ENCODE measurements at regions not wholly inside any gene's neighbourhood (a gene's known extent, or its start where the extent isn't known, plus 50 kb on each side); places are given as distances from the start of the nearest gene placed in this dataset.
"Not testable (repeated sequence)": the region's sequence is repeated elsewhere in the genome, so short reads cannot be mapped to it uniquely, and the experiment has no call there.

DNA sequence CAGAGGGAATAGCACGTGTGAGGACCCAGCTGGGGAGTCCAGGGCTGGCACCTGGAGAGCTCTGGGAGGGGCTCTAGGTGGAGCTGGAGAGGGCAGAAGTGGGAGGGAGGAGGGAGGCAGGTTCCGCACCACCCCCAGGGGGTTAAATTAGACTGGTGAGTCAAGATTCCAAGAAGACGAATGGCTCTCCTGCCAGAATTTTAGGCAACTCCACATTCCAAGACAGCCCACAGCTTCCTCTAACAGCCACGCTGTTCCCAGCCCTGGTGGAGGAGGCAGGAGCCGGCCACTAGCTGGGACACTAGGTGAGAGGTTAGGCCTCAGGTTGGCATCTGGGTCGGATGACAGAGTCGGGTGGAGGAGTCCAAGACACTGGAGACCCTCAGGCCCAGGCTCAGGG lies 60.2 kb downstream of the TFAP2C start:
- no peak for DNase-seq

DNA sequence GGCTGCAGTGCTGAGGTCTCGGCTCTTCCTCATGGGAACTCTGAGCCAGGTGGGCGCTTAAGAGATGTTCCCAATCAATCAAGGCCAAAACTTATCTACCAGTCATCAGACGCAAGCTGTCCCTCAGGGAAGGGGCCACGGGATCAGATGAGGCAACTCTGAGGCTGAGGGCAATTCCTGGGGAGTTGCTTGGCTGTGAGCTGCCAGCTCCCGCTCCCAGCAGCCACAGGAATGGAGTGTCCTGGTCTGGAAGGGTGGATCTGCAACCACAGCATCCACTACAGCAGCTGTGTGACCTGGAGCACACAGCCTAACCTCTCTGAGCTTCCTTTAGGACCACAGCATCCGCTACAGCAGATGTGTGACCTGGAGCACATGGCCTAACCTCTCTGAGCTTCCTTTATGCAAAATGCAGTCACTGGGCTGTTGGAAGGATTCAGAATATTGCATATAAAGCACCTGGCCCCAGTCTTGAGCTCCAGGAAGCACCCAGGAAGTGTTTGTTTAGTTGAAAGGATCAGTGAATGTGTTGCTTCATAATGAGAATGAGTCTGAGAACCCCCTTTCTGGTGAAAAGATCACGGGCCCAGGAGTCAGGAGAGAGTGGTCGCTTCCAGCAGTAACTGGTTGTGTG lies 60.9 kb downstream of the TFAP2C start:
- DNase-seq = no peak

DNA sequence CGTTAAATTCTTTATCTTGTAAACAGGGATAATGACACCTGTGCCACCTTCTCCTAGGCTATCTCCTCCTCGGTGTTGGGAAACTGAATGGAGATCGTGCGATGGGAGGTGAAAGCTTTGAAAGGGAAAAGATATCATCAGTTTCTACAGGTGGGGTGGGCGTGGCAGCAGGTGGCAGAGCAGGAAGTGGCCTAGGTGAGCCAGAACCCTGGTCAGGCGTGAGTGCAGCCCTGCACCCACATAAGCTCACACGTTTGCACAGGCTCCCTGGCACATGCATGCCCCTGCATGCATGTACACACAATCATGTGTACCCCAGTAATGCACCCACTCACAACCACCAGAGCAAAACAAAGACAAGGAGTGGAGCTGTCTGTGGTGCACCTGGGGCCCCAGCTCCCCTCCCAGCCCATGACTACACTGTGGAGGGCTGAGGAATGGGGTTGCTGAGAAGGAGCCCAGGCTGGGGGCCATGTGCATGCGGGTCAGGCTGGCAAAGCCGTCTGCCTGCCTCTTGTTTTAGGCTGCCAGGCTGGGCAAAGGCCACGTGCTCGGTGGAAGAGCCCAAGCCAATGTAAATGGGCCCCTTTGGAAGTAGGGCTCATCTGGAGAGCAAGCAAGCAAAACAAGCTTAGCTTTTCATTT lies 61.5 kb downstream of the TFAP2C start:
- no peak for DNase-seq

DNA sequence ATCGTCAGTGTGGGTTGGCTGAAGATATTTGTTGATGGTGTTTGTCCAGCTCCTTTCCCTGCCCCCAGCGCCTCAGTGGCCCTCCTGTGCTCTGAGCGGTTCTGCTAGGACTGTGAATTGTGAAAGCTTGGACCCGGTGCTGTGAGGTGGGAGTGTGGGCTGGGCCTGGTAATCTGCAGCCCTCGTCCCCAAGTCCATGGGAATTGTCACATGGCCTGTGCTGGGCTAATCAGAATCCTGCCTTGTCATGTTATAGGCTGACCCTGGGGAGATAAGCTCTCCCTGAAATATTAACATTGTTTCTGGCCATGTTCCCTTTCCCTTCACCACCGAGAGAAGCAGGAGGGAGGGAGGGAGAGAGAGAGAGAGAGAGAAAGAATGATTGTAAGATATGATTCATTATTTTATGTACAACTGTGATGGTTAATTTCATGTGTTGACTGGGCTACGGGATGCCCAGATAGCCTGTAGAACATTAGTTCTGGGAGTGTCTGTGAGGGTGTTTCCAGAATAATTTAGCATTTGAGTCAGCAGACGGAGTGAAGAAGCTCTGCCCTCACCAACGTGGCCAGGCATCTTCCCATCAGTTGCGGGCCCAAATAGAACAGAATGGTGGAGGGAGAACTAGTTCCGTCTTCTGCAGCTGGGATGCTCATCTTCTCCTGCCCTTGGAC lies 62.4 kb downstream of the TFAP2C start:
- no peak for DNase-seq

DNA sequence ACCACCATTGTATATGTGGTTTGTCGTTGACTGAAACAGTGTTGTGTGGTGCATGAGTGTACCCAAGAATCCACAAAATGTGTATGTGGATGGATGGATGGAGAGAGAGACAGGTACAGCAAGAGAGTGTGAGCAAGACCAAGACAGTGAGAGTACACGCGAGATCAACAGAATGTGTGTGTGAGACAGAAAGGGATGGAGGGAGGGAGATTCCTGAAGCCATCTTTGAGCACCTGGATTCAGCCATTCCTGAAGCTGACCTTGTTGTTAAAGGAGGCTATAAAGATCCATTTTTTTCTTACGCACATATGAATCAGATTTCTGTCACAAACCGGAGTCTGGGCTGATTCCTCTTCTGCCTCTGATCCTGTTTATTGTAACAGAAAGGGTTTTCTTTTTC lies 64.1 kb downstream of the TFAP2C start:
- no peak for DNase-seq

DNA sequence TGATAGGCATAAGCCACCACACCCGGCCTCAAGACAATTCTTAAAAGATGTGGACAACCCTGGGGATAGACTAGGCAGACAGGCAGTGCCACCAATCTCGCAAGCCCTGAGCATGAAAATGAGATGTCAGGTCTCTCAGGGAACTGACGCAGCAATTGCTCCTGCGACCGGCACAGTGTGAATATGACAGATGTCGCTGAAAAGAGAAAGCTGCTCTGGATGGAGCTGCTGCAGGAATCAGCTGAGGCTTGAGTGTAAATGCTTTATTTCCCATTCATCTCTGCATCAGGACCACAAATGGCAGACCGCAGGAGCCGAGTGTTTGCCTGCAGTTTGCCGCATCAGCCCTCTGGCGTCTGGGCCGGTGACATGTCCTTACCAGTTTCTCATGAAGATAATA lies 68.4 kb downstream of the TFAP2C start:
- DNase-seq = no peak

DNA sequence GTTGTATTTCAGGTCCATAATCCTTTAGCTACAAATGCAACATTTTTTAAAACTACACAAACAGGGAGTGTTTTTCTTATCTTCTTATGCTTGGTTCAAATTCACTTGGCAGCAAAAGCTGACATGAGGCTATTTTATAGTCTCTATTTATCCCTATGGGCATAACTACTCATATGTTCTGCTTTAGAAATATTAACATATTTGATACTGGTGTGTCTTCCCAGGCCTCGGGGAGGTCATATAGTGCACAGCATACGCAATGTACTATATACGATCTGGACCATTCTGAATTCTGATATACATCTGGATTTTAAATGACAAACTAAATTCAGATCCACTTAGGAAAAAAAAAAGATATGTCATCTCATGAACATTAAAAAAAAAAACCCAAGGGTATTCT lies 69.2 kb downstream of the TFAP2C start:
- no peak for DNase-seq

DNA sequence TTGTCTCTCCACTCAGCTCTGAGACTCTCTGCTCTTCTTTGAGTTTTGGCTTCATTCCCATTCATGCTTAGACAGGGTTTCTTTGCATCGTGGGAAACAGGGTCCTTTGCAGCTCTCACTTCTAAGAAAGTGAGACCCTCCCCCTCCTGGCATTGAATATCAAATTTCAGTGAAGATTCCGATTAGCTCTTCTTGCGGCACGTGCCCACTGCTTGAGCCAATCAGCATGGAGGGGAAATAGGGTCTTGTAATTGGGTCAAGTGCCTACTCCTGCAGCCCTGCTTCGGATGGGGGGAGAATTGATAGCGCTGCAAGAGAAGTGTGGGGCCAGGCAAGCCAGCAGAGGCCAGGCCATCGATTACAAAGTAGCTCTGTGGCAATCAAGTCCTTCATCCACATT lies 69.6 kb downstream of the TFAP2C start:
- DNase-seq = no peak

DNA sequence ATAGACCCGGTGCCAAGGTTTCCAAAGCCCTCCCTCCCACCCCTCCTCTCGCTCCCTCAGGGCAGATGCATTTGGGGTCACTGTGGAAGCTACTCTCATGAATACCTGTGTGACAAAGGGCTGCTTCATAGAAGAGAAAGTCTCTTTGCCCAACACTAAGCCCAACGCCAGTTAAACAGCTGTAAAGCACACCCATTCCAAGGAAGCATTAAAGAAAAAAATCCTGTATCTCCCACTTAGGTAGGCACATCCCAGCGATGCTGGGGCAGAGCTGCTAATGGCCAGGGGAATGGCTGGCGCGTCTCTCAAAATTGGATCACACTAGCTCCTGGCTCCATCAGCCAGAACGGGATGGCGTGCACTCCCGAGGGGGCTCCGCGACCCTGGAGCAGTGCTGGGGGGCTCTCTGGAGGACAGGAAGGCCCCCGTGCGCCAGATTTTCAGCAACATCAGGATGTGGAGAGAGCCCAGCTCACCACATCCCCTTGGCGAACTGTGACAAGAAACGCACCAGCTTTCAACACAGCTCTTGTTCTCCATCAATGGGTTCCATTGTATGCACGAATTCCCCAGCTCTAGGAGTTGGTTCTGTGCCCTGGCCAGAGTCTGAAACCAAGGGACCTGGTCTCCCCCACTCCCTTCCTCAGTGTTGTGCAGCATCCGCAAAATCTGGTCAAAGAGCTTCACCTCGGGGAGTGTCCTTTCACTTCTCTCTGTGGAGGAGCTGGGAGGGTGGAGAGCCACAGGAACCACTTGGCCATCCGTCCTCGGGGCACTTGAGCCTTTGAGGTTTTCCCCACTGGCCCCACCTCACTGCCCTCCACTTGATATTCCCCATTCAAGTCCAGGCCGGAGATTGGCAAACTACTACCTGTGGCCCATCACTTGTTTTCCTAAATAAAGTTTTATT lies 74.1 kb downstream of the TFAP2C start:
- no peak for DNase-seq

DNA sequence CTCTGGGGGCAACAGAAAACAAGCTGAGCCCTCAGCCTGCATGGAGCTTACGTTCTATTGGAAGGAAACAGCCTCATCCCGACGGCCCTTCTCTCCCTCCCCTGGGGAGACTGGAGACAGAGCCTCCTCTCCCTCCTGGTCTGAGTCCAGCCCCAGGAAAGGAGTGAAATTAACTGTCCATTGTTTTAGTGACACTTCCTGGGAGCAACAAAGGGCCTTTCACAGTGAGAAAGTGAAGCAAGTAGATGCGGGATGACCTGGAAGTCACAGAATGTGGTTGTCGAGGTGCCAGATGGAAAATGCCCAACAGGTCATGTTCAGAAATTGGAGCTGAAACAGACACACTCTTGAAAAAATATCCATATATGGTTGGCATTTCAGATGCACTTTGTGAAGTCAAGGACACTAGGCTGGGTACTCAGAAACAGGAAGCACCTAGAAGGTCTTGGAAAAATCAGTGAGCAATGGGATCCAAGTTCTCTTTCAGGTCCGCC lies 77.8 kb downstream of the TFAP2C start:
- no peak for DNase-seq

DNA sequence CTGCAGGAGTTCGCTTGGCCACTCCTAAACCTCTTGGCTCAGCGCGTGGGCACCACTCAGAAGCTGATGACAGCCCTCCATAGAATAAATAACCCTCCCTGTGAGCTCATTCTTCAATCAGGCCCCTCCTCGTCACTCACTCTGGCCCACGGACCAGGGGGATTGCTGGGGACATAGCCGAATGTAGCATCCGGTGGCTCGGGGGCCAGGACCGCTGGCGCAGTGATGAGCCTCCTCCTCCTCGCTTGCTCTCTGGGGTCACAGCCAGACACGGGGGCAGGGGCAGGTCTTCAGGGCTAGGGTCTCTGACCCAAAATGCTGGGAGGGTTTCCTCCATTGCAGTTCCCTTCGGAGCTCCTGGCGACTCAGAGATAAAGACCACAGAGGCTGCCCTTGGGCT lies 79.9 kb downstream of the TFAP2C start:
- no peak for DNase-seq

DNA sequence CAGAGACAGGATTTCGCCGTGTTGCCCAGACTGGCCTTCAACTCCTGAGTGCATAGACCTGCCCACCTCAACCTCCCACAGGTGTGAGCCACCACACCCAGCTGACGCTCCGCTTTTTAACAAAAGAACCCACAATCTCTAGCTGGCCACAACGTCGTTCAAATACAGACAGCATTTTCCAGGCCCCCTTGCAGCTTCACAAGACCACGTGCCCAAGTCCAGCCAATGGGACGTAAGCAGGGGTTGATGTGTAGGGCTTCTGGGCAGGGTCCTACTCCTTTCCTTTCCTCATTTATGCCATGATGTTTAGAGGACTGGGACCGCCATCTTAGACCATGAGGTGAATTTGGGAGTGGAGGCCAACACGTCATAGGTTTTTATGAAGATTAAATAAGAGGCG lies 81.0 kb downstream of the TFAP2C start:
- no peak for DNase-seq

DNA sequence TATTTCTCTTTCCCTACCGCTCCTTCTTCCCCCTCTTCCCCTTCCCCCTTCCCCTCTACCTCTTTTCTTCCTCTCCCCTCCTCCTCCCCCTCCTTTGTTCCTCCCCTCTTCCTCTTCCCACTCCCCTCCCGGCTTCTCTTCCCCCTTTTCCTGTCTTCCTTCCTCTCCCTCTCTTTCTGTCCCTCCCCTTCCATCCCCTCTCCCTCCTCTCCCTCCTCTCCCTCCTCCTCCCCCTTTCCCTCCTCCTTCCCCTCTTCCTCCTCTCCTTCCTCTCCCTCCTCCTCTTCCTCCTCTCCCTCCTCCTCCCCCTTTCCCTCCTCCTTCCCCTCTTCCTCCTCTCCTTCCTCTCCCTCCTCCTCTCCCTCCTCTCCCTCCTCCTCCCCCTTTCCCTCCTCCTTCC lies 81.5 kb downstream of the TFAP2C start:
- not testable (repeated sequence) for DNase-seq

DNA sequence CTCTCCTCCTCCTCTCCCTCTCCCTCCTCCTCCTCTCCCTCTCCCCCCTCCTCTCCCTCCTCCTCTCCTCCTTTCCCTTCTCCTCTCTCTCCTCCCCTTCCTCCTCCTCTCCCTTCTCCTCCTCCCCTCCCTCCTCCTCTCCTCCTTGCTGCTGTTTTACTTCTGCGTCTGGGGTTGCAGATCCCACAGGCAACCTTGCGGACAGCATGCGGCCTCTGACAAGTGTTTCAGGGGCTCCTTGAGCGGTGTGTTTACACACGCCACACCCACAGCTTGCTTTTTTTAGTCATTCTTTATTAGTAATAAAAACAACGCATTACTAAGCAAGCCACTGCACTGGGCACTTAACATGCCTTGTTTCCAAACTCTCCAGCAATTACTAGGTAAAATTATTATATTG lies 81.9 kb downstream of the TFAP2C start:
- no peak for DNase-seq

DNA sequence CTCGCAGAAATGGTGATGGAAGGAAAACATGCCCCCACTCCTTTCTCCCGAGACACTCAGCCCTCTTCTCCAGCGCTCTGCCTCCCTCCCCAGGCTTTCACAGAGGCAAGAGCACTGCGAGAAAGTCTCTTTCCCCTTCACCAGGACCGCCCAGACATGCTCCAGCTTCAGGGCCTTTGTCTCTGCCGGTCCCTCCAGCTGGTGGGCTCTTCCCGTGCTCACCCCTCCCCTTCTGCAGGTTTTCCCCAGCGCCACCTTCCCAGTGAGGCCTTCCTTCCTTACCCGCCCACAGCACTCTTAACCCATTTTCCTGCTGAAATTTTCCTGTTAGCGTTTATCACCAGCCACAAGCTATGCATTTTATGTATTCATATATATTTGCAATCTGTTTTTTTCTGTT lies 86.2 kb downstream of the TFAP2C start:
- DNase-seq = no peak

DNA sequence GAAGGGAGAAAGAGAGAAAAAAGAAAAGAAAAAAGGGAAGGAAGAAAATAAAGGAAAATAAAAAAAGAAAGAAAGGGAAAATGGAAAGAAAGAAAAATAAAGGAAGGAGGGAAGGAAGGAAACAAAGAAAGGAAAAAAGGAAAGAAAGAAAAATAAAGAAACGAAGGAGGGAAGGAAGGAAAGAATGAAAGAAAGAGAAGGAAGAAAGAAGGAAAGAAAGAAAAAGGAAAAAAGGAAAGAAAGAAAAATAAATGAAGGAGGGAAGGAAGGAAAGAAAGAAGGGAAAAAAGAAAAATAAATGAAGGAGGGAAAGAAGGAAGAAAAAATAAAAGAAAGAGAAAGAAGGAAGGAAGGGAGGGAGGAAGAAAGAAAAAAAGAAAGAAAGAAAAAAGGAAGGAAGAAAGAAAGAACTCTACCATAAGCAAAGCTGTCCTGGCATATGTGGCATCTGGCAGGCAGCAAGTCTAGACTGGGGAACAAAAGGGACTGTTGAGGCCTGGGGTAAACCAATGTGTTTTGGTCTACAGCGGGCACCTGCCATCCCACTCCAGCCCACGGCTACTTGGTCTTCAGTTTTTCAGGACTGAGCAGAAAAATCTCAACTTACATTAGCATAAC lies 86.9 kb downstream of the TFAP2C start:
- no peak for DNase-seq

DNA sequence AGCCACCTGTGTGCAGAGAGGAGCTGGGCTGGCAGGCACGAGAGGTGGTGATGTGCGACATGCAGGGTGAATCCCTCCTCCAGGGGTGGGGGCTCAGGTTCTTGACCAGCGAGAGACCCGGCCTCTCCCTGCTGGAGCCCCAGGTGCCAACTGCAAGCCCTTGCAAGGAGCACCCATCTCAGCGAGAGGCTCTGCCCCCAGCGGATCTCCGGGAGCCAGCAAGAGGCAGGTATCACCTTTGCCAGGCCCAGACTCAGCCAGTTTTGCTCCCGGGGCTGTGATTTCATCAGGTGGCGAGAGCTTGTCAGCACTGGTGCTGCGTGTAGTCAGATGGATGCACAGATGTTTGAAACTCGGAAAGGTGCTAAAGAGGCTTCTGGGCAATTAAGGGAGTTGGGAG lies 87.7 kb downstream of the TFAP2C start:
- DNase-seq = no peak

DNA sequence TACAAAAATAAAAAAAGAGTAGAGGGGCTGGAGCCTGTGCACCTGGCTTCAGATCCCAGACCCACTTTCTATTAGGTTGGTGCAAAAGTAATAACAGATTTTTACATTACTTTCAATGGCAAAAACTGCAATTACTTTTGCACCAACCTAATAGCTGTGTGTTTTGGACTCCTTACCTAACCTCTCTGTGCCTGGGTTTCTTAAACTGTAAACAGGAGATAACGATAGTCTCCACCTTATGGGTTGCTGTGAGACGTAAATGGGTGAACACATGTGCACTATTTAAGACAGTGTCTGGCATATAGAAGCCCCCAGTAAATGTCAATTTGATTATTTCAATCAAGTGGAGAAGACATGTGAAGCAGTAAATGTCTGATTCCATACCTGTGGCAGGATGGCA lies 89.7 kb downstream of the TFAP2C start:
- DNase-seq = no peak

DNA sequence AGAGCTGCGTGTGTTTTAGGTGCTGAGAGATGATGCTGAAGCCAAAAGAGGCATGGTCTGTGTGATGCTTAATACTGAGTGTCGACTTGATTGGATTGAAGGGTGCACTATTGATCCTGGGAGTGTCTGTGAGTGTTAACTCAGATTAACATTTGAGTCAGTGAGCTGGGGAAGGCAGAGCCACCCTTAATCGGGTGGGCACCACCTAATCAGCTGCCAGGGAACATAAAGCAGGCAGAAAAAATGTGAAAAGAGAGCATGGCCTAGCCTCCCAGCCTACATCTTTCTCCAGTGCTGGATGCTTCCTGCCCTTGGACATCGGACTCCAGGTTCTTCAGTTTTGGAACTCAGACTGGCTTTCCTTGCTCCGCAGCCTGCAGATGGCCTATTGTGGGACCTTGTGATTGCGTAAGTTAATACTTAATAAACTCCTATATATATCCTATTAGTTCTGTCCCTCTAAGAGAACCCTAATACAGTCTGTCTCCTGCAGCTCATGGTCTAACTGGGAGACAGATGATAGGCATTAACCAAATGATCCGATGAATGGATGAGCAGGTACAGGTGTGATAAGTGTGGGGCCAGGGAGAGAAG lies 91.6 kb downstream of the TFAP2C start:
- no peak for DNase-seq

DNA sequence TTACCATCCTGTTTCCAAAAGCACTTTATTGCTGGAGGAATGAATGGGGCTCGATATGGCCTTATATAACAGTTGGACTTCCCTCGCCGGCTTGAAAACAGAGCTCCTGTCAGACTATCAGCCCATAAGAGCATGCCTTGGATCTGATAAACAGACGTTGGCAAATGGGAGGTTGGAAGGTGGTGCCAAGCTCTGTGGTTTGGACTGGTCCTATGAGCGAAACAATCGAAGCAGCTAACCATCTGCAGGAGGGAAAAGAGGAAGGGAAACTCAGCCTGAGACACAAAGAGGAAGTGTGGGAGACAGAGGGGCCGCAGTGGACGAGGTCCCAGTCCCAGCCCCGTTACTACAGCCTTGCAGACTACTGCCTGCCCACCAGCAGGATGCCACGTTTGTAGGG lies 92.9 kb downstream of the TFAP2C start:
- DNase-seq = no peak

DNA sequence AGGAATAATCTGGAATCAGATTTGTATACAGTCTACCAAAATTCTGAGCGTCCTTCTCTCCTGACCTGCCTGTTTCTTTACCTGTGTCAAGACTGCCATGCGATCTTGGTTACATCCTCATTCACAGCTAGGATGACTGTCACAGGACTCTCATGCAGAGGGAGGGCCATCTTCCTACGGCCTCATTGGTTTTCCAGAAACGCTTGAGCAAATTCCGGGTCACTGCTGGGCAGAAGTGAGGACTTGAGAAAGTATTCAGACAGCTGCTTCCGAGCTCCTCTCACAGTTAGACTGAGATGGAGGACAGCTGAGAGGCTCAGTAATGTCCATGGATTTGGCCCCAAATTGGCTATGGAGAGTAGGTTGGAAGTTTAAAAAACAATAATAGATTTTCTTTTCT lies 94.2 kb downstream of the TFAP2C start:
- DNase-seq = no peak

DNA sequence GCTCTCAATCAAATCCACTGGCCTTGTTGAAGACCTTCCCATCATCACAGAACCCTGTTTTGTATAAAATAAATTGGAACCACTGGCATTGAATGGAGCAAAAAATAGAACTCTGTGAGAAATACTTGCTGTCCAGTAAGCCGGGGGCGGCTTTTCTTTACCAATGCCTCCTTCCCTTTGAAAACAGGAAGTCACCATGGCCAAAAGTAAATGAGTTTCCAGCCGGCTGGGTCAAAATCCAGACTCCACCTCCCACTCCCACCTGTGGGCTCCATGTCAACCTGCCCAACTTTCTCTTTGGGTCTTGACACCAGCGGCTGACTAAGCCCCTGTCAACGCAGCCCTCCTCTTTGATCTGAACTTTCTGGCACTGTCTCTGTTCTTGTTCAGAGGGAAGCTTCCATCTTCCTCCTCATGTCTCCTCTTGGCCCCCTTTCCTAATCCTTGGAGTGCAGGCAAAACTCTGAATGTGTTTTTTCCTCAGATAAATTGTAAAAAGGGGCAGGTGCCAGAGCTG lies 95.2 kb downstream of the TFAP2C start:
- no peak for DNase-seq
